ENCODE measurements at regions not wholly inside any gene's neighbourhood (a gene's known extent, or its start where the extent isn't known, plus 50 kb on each side); places are given as distances from the start of the nearest gene placed in this dataset.
"Not testable (repeated sequence)": the region's sequence is repeated elsewhere in the genome, so short reads cannot be mapped to it uniquely, and the experiment has no call there.

GRCh38 chr6:115873901-115874300 lies 186.8 kb downstream of the FRK start:
- intact Hi-C loops (cut with micrococcal nuclease): no loop called here
- Histone ChIP-seq H3K4me1 (ENCODE audit: control insufficient read depth in 2 of 2, insufficient read depth in 2 of 2, low read length in 2 of 2) (no peaks in the 10 kb centered on the region), H3K9me3 (ENCODE audit: control insufficient read depth in 2 of 3, low read length in 3 of 3) (no peaks in the 10 kb centered on the region), H3K36me3 (ENCODE audit: control insufficient read depth in 2 of 3, insufficient read depth in 3 of 3, low read length in 3 of 3) (no peaks in the 10 kb centered on the region), H3K27me3 (ENCODE audit: control insufficient read depth in 2 of 2, insufficient read depth in 2 of 2, low read length in 2 of 2) (no peaks in the 10 kb centered on the region), H3K27ac (ENCODE audit: low read depth, low read length) (no peak overlapping the region), H3K4me3 (ENCODE audit: low read length) (no peak overlapping the region)
- H3K9me3 Mint-ChIP-seq: no peaks in the 10 kb centered on the region
- H3K27ac Mint-ChIP-seq: no peak overlapping the region
- H3K4me3 Mint-ChIP-seq: no peak overlapping the region
- POLR2A ChIA-PET: no interaction called here
- DNase-seq: no peak
- CTCF ChIA-PET: no interaction called here
- H3K27me3 Mint-ChIP-seq: peaks cover 0 to 13% (median 1%) of the 10 kb centered on the region in 5 donors
- H3K36me3 Mint-ChIP-seq: no peaks in the 10 kb centered on the region
- H3K4me1 Mint-ChIP-seq: no peaks in the 10 kb centered on the region
- ATAC-seq: no peak

GRCh38 chr6:115870464-115870863 lies 190.2 kb downstream of the FRK start:
- Histone ChIP-seq H3K9me3 (ENCODE audit: control insufficient read depth in 2 of 3, low read length in 3 of 3) (no peaks in the 10 kb centered on the region), H3K4me1 (ENCODE audit: control insufficient read depth in 2 of 2, insufficient read depth in 2 of 2, low read length in 2 of 2) (no peaks in the 10 kb centered on the region), H3K4me3 (ENCODE audit: low read length) (no peak overlapping the region), H3K36me3 (ENCODE audit: control insufficient read depth in 2 of 3, insufficient read depth in 3 of 3, low read length in 3 of 3) (no peaks in the 10 kb centered on the region), H3K27ac (ENCODE audit: low read depth, low read length) (no peak overlapping the region), H3K27me3 (ENCODE audit: control insufficient read depth in 2 of 2, insufficient read depth in 2 of 2, low read length in 2 of 2) (no peaks in the 10 kb centered on the region)
- DNase-seq (no peak), ATAC-seq (no peak)
- H3K9me3 Mint-ChIP-seq: peaks cover 0 to 4% (median 0%) of the 10 kb centered on the region in 11 donors
- H3K27ac Mint-ChIP-seq: no peak overlapping the region
- ChIA-PET CTCF (no interaction called here), POLR2A (no interaction called here)
- peaks cover 0 to 8% (median 1%) of the 10 kb centered on the region in 5 donors for H3K27me3 Mint-ChIP-seq
- intact Hi-C loops (cut with micrococcal nuclease): no loop called here
- no peak overlapping the region for H3K4me3 Mint-ChIP-seq
- no peaks in the 10 kb centered on the region for H3K4me1 Mint-ChIP-seq
- H3K36me3 Mint-ChIP-seq: no peaks in the 10 kb centered on the region

- ChIA-PET POLR2A (no interaction called here), CTCF (no interaction called here)
- Histone ChIP-seq H3K27ac (ENCODE audit: low read depth, low read length) (no peak overlapping the region), H3K9me3 (ENCODE audit: control insufficient read depth in 2 of 3, low read length in 3 of 3) (no peaks in the 10 kb centered on the region), H3K4me3 (ENCODE audit: low read length) (no peak overlapping the region), H3K4me1 (ENCODE audit: control insufficient read depth in 2 of 2, insufficient read depth in 2 of 2, low read length in 2 of 2) (no peaks in the 10 kb centered on the region), H3K36me3 (ENCODE audit: control insufficient read depth in 2 of 3, insufficient read depth in 3 of 3, low read length in 3 of 3) (no peaks in the 10 kb centered on the region), H3K27me3 (ENCODE audit: control insufficient read depth in 2 of 2, insufficient read depth in 2 of 2, low read length in 2 of 2) (no peaks in the 10 kb centered on the region)
- H3K4me1 Mint-ChIP-seq: no peaks in the 10 kb centered on the region
- no peak for ATAC-seq
- H3K4me3 Mint-ChIP-seq: no peak overlapping the region
- peaks cover 0 to 4% (median 0%) of the 10 kb centered on the region in 11 donors for H3K9me3 Mint-ChIP-seq
- H3K27ac Mint-ChIP-seq: no peak overlapping the region
- peaks cover 0 to 6% (median 0%) of the 10 kb centered on the region in 5 donors for H3K27me3 Mint-ChIP-seq
- intact Hi-C loops (cut with micrococcal nuclease): no loop called here
- no peak for DNase-seq
- no peaks in the 10 kb centered on the region for H3K36me3 Mint-ChIP-seq
These were observed 194.8 kb downstream of the FRK start for GRCh38 chr6:115865914-115866313.

- H3K27ac Mint-ChIP-seq: no peak overlapping the region
- H3K4me3 Mint-ChIP-seq: no peak overlapping the region
- no peaks in the 10 kb centered on the region for H3K27me3 ChIP-seq (ENCODE audit: control insufficient read depth in 2 of 2, insufficient read depth in 2 of 2, low read length in 2 of 2)
- peaks cover 0 to 6% (median 0%) of the 10 kb centered on the region in 5 donors for H3K27me3 Mint-ChIP-seq
- no peaks in the 10 kb centered on the region for H3K9me3 ChIP-seq (ENCODE audit: control insufficient read depth in 2 of 3, low read length in 3 of 3)
- DNase-seq: no peak
- H3K36me3 Mint-ChIP-seq: no peaks in the 10 kb centered on the region
- no peaks in the 10 kb centered on the region for H3K4me1 ChIP-seq (ENCODE audit: control insufficient read depth in 2 of 2, insufficient read depth in 2 of 2, low read length in 2 of 2)
- H3K27ac ChIP-seq (ENCODE audit: low read depth, low read length): no peak overlapping the region
- CTCF ChIA-PET: no interaction called here
- intact Hi-C loops (cut with micrococcal nuclease): no loop called here
- no peaks in the 10 kb centered on the region for H3K4me1 Mint-ChIP-seq
- no peak overlapping the region for H3K4me3 ChIP-seq (ENCODE audit: low read length)
- peaks cover 0 to 8% (median 3%) of the 10 kb centered on the region in 11 donors for H3K9me3 Mint-ChIP-seq
- POLR2A ChIA-PET: no interaction called here
- no peaks in the 10 kb centered on the region for H3K36me3 ChIP-seq (ENCODE audit: control insufficient read depth in 2 of 3, insufficient read depth in 3 of 3, low read length in 3 of 3)
- no peak for ATAC-seq
These were observed 197.5 kb downstream of the FRK start for GRCh38 chr6:115863211-115863610.

- DNase-seq; H3K36me3 ChIP-seq (ENCODE audit: control insufficient read depth in 2 of 3, insufficient read depth in 3 of 3, low read length in 3 of 3); H3K27me3 ChIP-seq (ENCODE audit: control insufficient read depth in 2 of 2, insufficient read depth in 2 of 2, low read length in 2 of 2); intact Hi-C loops (cut with micrococcal nuclease); ATAC-seq; H3K9me3 ChIP-seq (ENCODE audit: control insufficient read depth in 2 of 3, low read length in 3 of 3); CTCF ChIA-PET; H3K27me3 Mint-ChIP-seq; H3K36me3 Mint-ChIP-seq; H3K4me3 Mint-ChIP-seq; POLR2A ChIA-PET; H3K4me3 ChIP-seq (ENCODE audit: low read length); H3K4me1 ChIP-seq (ENCODE audit: control insufficient read depth in 2 of 2, insufficient read depth in 2 of 2, low read length in 2 of 2); H3K27ac ChIP-seq (ENCODE audit: low read depth, low read length); H3K4me1 Mint-ChIP-seq; H3K27ac Mint-ChIP-seq: not testable (repeated sequence)
- H3K9me3 Mint-ChIP-seq: peaks cover 3 to 23% (median 7%) of the 10 kb centered on the region in 11 donors
These were observed 199.0 kb downstream of the FRK start for GRCh38 chr6:115861658-115862057.

GRCh38 chr6:115859577-115859976 lies 201.1 kb downstream of the FRK start:
- H3K36me3 ChIP-seq (ENCODE audit: control insufficient read depth in 2 of 3, insufficient read depth in 3 of 3, low read length in 3 of 3); H3K27me3 Mint-ChIP-seq; H3K4me1 ChIP-seq (ENCODE audit: control insufficient read depth in 2 of 2, insufficient read depth in 2 of 2, low read length in 2 of 2); POLR2A ChIA-PET; H3K27ac ChIP-seq (ENCODE audit: low read depth, low read length); H3K4me3 ChIP-seq (ENCODE audit: low read length); CTCF ChIA-PET; H3K4me3 Mint-ChIP-seq; H3K36me3 Mint-ChIP-seq; H3K4me1 Mint-ChIP-seq; H3K27ac Mint-ChIP-seq; H3K9me3 ChIP-seq (ENCODE audit: control insufficient read depth in 2 of 3, low read length in 3 of 3); DNase-seq; intact Hi-C loops (cut with micrococcal nuclease); H3K27me3 ChIP-seq (ENCODE audit: control insufficient read depth in 2 of 2, insufficient read depth in 2 of 2, low read length in 2 of 2); ATAC-seq: not testable (repeated sequence)
- H3K9me3 Mint-ChIP-seq: peaks cover 6 to 31% (median 11%) of the 10 kb centered on the region in 11 donors

GRCh38 chr6:115854866-115855665 lies 205.6 kb downstream of the FRK start:
- H3K9me3 ChIP-seq (ENCODE audit: control insufficient read depth in 2 of 3, low read length in 3 of 3): no peaks in the 10 kb centered on the region
- H3K27me3 Mint-ChIP-seq: peaks cover 0 to 2% (median 0%) of the 10 kb centered on the region in 5 donors
- ATAC-seq: no peak
- H3K4me1 ChIP-seq (ENCODE audit: control insufficient read depth in 2 of 2, insufficient read depth in 2 of 2, low read length in 2 of 2): no peaks in the 10 kb centered on the region
- peaks cover 0 to 3% (median 0%) of the 10 kb centered on the region in 5 donors for H3K36me3 Mint-ChIP-seq
- H3K4me3 Mint-ChIP-seq: no peak overlapping the region
- no peaks in the 10 kb centered on the region for H3K4me1 Mint-ChIP-seq
- H3K27ac ChIP-seq (ENCODE audit: low read depth, low read length): no peak overlapping the region
- no peaks in the 10 kb centered on the region for H3K36me3 ChIP-seq (ENCODE audit: control insufficient read depth in 2 of 3, insufficient read depth in 3 of 3, low read length in 3 of 3)
- H3K27me3 ChIP-seq (ENCODE audit: control insufficient read depth in 2 of 2, insufficient read depth in 2 of 2, low read length in 2 of 2): no peaks in the 10 kb centered on the region
- intact Hi-C loops (cut with micrococcal nuclease): no loop called here
- CTCF ChIA-PET: no interaction called here
- H3K4me3 ChIP-seq (ENCODE audit: low read length): no peak overlapping the region
- peaks cover 7 to 47% (median 14%) of the 10 kb centered on the region in 11 donors for H3K9me3 Mint-ChIP-seq
- DNase-seq: no peak
- POLR2A ChIA-PET: no interaction called here
- H3K27ac Mint-ChIP-seq: no peak overlapping the region

Data from naive thymus-derived CD4-positive, alpha-beta T cell (primary cell).